ENCODE measurements at regions not wholly inside any gene's neighbourhood (a gene's known extent, or its start where the extent isn't known, plus 50 kb on each side); places are given as distances from the start of the nearest gene placed in this dataset.

DNA sequence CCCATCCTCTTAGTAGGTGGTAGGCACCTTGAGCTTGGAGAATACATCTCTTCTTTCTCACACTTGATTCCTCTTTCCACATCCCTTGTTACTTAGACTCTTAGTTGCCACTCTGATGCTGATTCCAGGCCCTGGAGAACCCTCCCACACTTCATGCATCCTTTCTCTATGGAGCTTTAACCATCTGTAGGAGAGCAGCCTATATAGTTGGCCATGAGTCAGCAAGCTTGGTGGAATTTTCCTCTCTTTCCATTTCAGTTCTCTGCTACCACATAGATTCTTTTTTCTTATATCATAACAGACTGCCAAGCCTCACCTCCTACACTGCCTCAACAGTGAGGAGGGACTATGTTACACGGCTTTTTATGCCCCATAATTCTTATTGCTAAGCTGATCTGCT, 851.6 kb upstream of the CDH2 start:
- TF ChIP-seq YY1 (IDR thresholded peaks at IDR 0.05; ENCODE audit: low read depth, low read length) (no peak), SUZ12 (IDR thresholded peaks at IDR 0.05; ENCODE audit: unreplicated experiment) (no peak), JUND (IDR thresholded peaks at IDR 0.05; ENCODE audit: low read depth, low read length) (no peak), HDGF (IDR thresholded peaks at IDR 0.05) (no peak), BRCA1 (IDR thresholded peaks at IDR 0.05; ENCODE audit: low read depth, low read length) (no peak), NFYB (IDR thresholded peaks at IDR 0.05; ENCODE audit: insufficient read depth, low read depth, low read length) (no peak), EZH2 (IDR thresholded peaks at IDR 0.05; ENCODE audit: borderline replicate concordance, control insufficient read depth, low read depth, low read length) (no peak)
- TF ChIP-seq, protein P1, sequence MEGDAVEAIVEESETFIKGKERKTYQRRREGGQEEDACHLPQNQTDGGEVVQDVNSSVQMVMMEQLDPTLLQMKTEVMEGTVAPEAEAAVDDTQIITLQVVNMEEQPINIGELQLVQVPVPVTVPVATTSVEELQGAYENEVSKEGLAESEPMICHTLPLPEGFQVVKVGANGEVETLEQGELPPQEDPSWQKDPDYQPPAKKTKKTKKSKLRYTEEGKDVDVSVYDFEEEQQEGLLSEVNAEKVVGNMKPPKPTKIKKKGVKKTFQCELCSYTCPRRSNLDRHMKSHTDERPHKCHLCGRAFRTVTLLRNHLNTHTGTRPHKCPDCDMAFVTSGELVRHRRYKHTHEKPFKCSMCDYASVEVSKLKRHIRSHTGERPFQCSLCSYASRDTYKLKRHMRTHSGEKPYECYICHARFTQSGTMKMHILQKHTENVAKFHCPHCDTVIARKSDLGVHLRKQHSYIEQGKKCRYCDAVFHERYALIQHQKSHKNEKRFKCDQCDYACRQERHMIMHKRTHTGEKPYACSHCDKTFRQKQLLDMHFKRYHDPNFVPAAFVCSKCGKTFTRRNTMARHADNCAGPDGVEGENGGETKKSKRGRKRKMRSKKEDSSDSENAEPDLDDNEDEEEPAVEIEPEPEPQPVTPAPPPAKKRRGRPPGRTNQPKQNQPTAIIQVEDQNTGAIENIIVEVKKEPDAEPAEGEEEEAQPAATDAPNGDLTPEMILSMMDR (IDR thresholded peaks at IDR 0.05 in 2 of 3, conservative IDR thresholded peaks at IDR 0.05 in 1 of 3; ENCODE audit: control insufficient read depth in 2 of 3, extremely low read depth in 1 of 3, insufficient read depth in 1 of 3, low read depth in 3 of 3, low read length in 3 of 3), result no peak
